CD4-positive, alpha-beta T cell treated with Interleukin-12 subunit alpha and Interleukin-12 subunit beta, for 1 hour (primary cell): ENCODE measurements at regions not wholly inside any gene's neighbourhood (a gene's known extent, or its start where the extent isn't known, plus 50 kb on each side); places are given as distances from the start of the nearest gene placed in this dataset.

Source experiments
- DNase-seq: peaks from one replicate; pipeline ENCODE4 v3.0.0-alpha.2; 2020

- DNase-seq: no peak
Observed at GRCh38 chr10:123421461-123421860, 244.7 kb upstream of the GPR26 start.

GRCh38 chr10:123422261-123422660 is 243.9 kb upstream of the GPR26 start:
- DNase-seq: no peak

GRCh38 chr10:123424537-123424936 is 241.6 kb upstream of the GPR26 start:
- DNase-seq: no peak

GRCh38 chr10:123425680-123426079 is 240.5 kb upstream of the GPR26 start:
- no peak for DNase-seq

GRCh38 chr10:123427165-123427786 is 238.9 kb upstream of the GPR26 start:
- no peak for DNase-seq

GRCh38 chr10:123428391-123428790 is 237.8 kb upstream of the GPR26 start:
- no peak for DNase-seq

- DNase-seq: no peak
Observed at GRCh38 chr10:123429706-123430221, 236.4 kb upstream of the GPR26 start.

- no peak for DNase-seq
Observed at GRCh38 chr10:123433539-123433938, 232.6 kb upstream of the GPR26 start.

GRCh38 chr10:123434435-123435039 is 231.6 kb upstream of the GPR26 start:
- DNase-seq: no peak

- no peak for DNase-seq
Observed at GRCh38 chr10:123442901-123443300, 223.3 kb upstream of the GPR26 start.

GRCh38 chr10:123443924-123444323 is 222.2 kb upstream of the GPR26 start:
- no peak for DNase-seq

- DNase-seq: no peak
Observed at GRCh38 chr10:123445261-123445775, 220.8 kb upstream of the GPR26 start.

GRCh38 chr10:123446449-123447156 is 219.6 kb upstream of the GPR26 start:
- DNase-seq: no peak

- no peak for DNase-seq
Observed at GRCh38 chr10:123449234-123449962, 216.8 kb upstream of the GPR26 start.

GRCh38 chr10:123450956-123451605 is 215.1 kb upstream of the GPR26 start:
- DNase-seq: no peak

GRCh38 chr10:123451618-123452245 is 214.4 kb upstream of the GPR26 start:
- DNase-seq: no peak

- DNase-seq: no peak
Observed at GRCh38 chr10:123454987-123455386, 211.2 kb upstream of the GPR26 start.

GRCh38 chr10:123455861-123456260 is 210.3 kb upstream of the GPR26 start:
- DNase-seq: no peak

GRCh38 chr10:123458933-123459332 is 207.2 kb upstream of the GPR26 start:
- DNase-seq: no peak

- DNase-seq: no peak
Observed at GRCh38 chr10:123459371-123460091, 206.6 kb upstream of the GPR26 start.

GRCh38 chr10:123462246-123462645 is 203.9 kb upstream of the GPR26 start:
- DNase-seq: no peak
